HG02852 (cell line): ENCODE measurements at regions not wholly inside any gene's neighbourhood (a gene's known extent, or its start where the extent isn't known, plus 50 kb on each side); places are given as distances from the start of the nearest gene placed in this dataset.
"Not testable (repeated sequence)": the region's sequence is repeated elsewhere in the genome, so short reads cannot be mapped to it uniquely, and the experiment has no call there.

Experiments used
- ATAC-seq: cut with Tn5 transposase; IDR thresholded peaks from one replicate; pipeline ENCODE4 v1.9.1; 2021; ENCODE audit warnings: mild to moderate bottlenecking, moderate library complexity; ENCODE audit not compliant: unreplicated experiment

DNA sequence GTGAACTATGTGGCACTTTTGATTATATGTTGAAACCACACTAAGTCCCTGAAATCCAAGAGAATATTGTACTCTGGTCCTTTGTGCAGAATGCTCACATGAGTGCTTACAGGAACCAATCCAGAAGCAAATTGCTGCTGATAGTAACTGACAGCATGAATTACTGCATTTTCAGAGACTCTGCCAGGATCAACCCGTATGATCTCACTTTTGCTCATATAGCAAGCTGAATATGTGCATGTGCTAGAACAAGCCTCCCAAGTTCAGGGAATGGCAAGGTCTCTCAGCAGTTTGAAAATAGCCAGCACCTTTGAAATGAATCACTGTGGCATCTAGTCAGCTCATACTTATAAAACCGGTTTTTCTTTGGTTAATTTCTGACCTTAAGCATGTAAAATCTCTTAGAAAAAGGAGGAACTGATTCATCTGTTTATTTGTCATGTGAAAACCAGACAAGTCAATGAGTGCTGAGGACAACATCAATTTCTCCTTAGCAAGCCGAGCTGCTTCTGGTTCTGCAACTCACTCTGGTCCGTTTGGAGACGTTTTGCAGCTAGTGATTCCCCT is 215.7 kb upstream of the ELL2 start:
- peak; percentile 94 for ATAC-seq

- no peak for ATAC-seq
Observed at GRCh38 chr5:96176022-96176421, 214.4 kb upstream of the ELL2 start.

GRCh38 chr5:96175090-96175489 is 213.4 kb upstream of the ELL2 start:
- no peak for ATAC-seq

DNA sequence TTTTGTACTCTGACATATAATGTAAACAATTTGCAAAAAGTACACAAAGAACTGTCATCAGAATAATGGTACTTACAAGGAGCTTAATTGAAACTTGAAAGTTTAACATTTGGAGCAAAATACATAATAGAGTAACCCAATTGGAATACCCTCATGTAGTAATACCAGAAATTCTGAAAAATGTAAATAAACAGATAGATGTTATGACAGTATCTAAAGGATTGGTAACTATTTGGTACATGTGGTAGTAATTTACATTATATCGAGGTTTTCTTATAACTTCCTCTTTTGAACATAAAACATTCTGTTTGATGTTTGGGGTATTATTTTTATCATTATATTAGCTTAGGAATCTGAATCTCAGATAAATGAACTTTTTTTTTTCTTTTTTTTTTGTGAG is 211.7 kb upstream of the ELL2 start:
- no peak for ATAC-seq

DNA sequence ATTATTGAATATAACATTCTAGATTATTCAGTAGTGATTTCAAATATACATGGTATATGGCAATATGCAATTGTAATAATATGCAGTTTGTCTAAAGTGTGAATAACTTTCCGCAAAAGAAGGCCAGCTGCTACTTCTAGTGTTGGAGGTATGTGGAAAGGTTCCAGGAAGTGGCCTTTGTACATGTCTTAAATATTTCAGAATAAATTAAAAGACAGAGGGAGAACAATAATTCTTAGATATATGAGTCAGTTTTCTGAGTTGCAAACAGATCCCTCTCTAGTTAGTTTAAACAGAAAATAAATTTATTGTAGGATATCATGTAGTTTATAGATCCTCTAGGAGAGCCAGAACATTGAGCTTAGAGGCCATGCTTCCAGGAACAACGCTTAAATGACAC is 210.8 kb upstream of the ELL2 start:
- no peak for ATAC-seq

DNA sequence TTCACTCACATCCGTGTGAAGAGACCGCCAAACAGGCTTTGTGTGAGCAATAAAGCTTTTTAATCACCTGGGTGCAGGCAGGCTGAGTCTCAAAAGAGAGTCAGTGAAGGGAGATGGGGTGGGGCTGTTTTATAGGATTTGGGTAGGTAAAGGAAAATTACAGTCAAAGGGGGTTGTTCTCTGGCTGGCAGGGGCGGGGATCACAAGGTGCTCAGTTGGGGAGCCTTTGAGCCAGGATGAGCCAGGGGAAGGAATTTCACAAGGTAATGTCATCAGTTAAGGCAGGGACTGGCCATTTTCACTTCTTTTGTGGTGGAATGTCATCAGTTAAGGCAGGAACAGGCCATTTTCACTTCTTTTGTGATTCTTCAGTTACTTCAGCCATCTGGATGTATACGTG is 210.3 kb upstream of the ELL2 start:
- not testable (repeated sequence) for ATAC-seq

GRCh38 chr5:96170481-96171125 is 209.0 kb upstream of the ELL2 start:
- ATAC-seq: not testable (repeated sequence)

DNA sequence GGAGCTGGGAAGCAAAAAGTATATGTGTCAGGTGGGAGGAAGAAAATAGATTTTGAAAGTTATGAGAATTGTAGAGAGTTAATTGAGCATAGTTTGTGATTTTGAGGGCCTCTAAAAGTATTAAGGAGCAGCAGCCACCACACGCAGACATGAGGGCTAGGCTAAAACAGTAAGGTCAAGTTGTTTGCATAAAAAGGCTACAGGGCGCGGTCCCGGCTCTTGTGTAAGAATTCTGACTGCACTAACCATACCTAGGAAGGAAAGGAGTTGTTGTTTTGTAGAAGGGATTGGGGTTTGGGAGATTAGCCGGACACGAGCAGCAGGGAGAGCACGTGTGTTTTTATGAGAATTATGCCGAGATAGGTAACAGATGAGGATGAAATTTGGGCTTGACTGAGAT is 207.2 kb upstream of the ELL2 start:
- ATAC-seq: not testable (repeated sequence)

- ATAC-seq: no peak
Observed at GRCh38 chr5:96159043-96159442, 197.4 kb upstream of the ELL2 start.

- ATAC-seq: no peak
Observed at GRCh38 chr5:96157841-96158291, 196.2 kb upstream of the ELL2 start.

- ATAC-seq: no peak
Observed at GRCh38 chr5:96157077-96157780, 195.6 kb upstream of the ELL2 start.

GRCh38 chr5:96155147-96155546 is 193.5 kb upstream of the ELL2 start:
- no peak for ATAC-seq

GRCh38 chr5:96151891-96152290 is 190.2 kb upstream of the ELL2 start:
- ATAC-seq: no peak

GRCh38 chr5:96150007-96150406 is 188.4 kb upstream of the ELL2 start:
- ATAC-seq: no peak

DNA sequence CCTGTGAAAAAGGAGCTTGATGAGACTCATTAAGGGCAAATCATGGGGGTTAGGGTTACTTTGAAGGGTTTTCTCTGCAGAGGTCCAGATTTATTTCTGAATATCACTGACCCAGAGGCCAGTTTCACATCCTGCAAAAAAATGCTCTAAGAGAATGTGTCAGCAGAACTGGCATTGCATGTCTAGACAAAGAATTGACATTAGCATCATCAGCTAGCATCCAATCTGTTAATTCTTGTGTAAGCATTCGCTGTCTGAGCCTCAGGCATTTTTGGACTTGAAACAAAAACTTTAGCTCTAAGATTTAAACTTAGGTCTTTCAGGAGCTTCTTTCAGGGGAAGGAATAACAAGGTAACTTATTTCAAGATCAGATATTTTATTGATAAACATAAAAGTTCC is 187.9 kb upstream of the ELL2 start:
- no peak for ATAC-seq

GRCh38 chr5:96149021-96149420 is 187.4 kb upstream of the ELL2 start:
- no peak for ATAC-seq

- no peak for ATAC-seq
Observed at GRCh38 chr5:96148376-96148775, 186.7 kb upstream of the ELL2 start.

DNA sequence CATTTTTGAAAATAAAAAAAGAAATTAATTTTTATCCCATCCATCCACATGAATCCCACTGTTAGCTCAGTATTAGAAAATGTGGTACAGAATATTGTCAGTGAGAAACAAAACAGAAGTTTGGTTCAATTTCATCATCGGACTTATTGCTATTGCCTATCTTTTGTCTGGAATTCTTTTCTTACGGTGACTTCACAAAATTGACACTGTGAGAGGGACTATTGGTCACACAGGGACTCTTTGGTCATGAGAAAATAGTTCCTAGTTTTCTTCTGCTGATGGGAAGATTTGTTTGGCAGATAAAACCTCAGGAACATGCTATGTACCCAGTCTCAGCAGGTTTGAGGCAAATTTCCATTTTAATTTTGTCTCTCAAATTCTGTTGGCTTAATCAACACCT is 186.2 kb upstream of the ELL2 start:
- ATAC-seq: no peak

GRCh38 chr5:96146675-96147074 is 185.0 kb upstream of the ELL2 start:
- ATAC-seq: peak; percentile 86

- no peak for ATAC-seq
Observed at GRCh38 chr5:96144289-96144688, 182.6 kb upstream of the ELL2 start.

DNA sequence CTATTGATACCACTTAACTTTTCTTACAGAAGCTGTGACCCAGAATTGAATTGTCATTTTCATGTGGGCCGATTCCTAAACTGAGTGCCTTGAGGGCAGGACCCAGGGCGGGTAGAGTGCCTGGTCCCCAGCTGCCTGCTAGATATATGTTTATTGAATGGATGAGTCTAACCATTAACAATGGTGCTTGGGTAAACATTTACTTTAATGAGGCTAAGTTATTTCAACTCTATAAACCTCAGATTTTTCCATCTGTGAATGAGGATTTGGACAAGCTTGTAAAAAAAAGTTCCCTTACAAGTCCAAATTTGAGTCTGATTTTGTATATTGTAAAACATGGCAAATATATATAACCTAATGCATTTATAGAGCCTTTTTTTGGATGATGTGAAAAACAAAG is 181.8 kb upstream of the ELL2 start:
- ATAC-seq: no peak

DNA sequence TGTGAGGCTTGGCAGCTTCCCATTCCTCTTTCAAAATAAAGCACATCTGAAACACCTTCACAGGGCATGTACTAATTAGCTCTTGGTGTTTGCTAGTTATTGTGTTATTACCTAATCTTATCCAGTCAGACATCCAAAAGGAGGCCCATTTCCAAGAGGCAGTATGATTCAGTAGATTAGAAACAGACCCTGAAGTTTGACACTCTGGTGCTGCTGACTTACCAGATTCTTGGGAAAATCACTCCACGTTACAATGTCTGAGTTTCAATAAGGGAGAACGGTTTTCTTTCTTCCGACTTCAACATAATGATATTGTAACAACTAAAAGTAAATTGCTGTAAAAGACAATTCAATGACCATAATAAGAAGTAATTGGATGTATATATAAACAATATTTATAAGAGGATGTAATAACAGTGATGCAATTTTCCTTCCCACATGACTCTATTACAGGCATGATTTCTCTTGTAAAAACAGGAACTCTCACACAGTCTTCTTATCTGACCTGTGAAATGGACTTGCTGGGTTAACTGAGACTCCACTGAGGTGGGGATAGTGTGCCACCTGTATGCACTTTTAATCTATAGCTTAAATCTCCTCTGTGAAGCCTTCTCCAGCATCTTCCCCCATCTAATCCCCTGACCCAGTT is 181.3 kb upstream of the ELL2 start:
- ATAC-seq: no peak
